Thoracic aorta (tissue), 2 donors: ENCODE measurements at regions not wholly inside any gene's neighbourhood (a gene's known extent, or its start where the extent isn't known, plus 50 kb on each side); places are given as distances from the start of the nearest gene placed in this dataset.

Experiments
- ATAC-seq: fragments of 150-250 bp; one replicate; pipeline ENCODE4 v1.8.0; 2017; ENCODE audit warnings: low read depth; ENCODE audit not compliant: insufficient number of reproducible peaks, low FRiP score
- DNase-seq: peaks from one replicate; pipeline ENCODE4 v3.0.0-alpha.2; 2020; ENCODE audit warnings: low spot score
- H3K27ac ChIP-seq, 2 donors: fragments of 200-600 bp; sonication (generic); 1 replicate in 1 of 2; 2 replicates in 1 of 2; pipeline ENCODE4 v1.5.1; 2016; ENCODE audit warnings: mild to moderate bottlenecking in 2 of 2, moderate library complexity in 2 of 2
- H3K27me3 ChIP-seq: fragments of 200-600 bp; sonication (generic); replicated peaks from 2 replicates; pipeline ENCODE4 v1.6.0; 2016; ENCODE audit warnings: mild to moderate bottlenecking; ENCODE audit not compliant: insufficient read depth
- H3K36me3 ChIP-seq: fragments of 200-600 bp; sonication (generic); one replicate; pipeline ENCODE4 v1.5.1; 2016
- H3K4me1 ChIP-seq, 2 donors: fragments of 200-600 bp; sonication (generic); 1 replicate in 1 of 2; 2 replicates in 1 of 2; pipeline versions ENCODE4 v1.5.1 to v1.6.0; 2016; ENCODE audit warnings: low read depth in 2 of 2, mild to moderate bottlenecking in 1 of 2; ENCODE audit not compliant: control insufficient read depth in 1 of 2
- H3K4me3 ChIP-seq: fragments of 200-600 bp; sonication (generic); 2 replicates; pipeline ENCODE4 v1.5.1; 2016; ENCODE audit warnings: mild to moderate bottlenecking
- H3K9me3 ChIP-seq: fragments of 200-600 bp; sonication (generic); 2 replicates; pipeline ENCODE4 v1.5.1; 2016
- CTCF ChIP-seq: fragments of 200-600 bp; sonication (generic); IDR thresholded peaks from one replicate; pipeline ENCODE4 v1.5.1; 2019; ENCODE audit warnings: antibody characterized with exemption

- Histone ChIP-seq H3K27me3 (no peaks in the 10 kb centered on the region), H3K36me3 (no peaks in the 10 kb centered on the region), H3K27ac (no peak overlapping the region), H3K9me3 (no peaks in the 10 kb centered on the region), H3K4me1 (no peaks in the 10 kb centered on the region), H3K4me3 (no peak overlapping the region)
- DNase-seq = no peak
- no peak for TF ChIP-seq CTCF
- no peak for ATAC-seq
Observed at GRCh38 chr12:82025462-82025861, 266.3 kb upstream of the PPFIA2 start.

- TF ChIP-seq CTCF = no peak
- DNase-seq (no peak), ATAC-seq (no peak)
- H3K4me1 ChIP-seq = no peaks in the 10 kb centered on the region
- no peak overlapping the region for H3K27ac ChIP-seq
- H3K4me3 ChIP-seq = no peak overlapping the region
- no peaks in the 10 kb centered on the region for H3K36me3 ChIP-seq
- no peaks in the 10 kb centered on the region for H3K9me3 ChIP-seq
- no peaks in the 10 kb centered on the region for H3K27me3 ChIP-seq
Observed at GRCh38 chr12:82019533-82019932, 260.4 kb upstream of the PPFIA2 start.

DNA sequence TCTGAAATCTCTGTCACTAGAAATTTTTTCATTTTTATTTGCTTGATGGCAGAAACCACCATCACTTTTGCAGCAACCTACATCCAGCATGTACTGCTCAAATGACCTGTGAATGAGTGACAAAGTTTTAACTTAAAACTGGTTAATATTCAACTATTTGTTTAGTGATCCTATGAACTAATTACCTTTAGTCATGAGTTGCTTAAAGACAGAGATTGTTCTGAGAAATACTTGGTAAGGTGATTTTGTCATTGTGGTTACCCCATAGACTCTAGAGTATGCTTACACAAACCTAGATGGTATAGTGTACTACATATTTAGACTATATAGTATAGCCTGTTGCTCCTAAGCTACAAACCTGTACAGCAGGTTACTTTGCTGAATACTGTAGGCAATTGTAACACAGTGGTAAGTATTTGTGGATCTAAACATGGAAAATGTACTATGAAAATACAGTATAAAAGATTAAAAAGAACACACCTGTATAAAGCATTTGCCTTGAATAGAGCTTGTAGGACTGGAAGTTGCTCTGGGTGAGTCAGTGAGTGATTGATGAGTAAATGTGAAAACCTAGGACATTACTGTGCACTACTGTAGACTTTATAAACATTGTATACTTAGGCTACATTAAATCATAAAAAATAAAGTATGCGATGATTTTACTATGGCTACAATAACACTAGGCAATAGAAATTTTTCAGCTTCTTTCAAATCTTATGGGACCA, 256.6 kb upstream of the PPFIA2 start:
- TF ChIP-seq CTCF = no peak
- Histone ChIP-seq H3K27me3 (no peaks in the 10 kb centered on the region), H3K27ac (no peak overlapping the region), H3K4me3 (no peak overlapping the region), H3K9me3 (no peaks in the 10 kb centered on the region), H3K36me3 (no peaks in the 10 kb centered on the region), H3K4me1 (no peaks in the 10 kb centered on the region)
- DNase-seq (no peak), ATAC-seq (no peak)

- Histone ChIP-seq H3K27me3 (no peaks in the 10 kb centered on the region), H3K9me3 (no peaks in the 10 kb centered on the region), H3K4me1 (no peaks in the 10 kb centered on the region), H3K4me3 (no peak overlapping the region), H3K36me3 (no peaks in the 10 kb centered on the region), H3K27ac (no peak overlapping the region)
- TF ChIP-seq CTCF = no peak
- ATAC-seq = no peak
- DNase-seq = no peak
Observed at GRCh38 chr12:82012176-82012575, 253.0 kb upstream of the PPFIA2 start.

GRCh38 chr12:82009524-82009923, 250.4 kb upstream of the PPFIA2 start:
- H3K36me3 ChIP-seq = no peaks in the 10 kb centered on the region
- DNase-seq = no peak
- no peaks in the 10 kb centered on the region for H3K4me1 ChIP-seq
- H3K9me3 ChIP-seq = no peaks in the 10 kb centered on the region
- H3K27me3 ChIP-seq = no peaks in the 10 kb centered on the region
- H3K27ac ChIP-seq = no peak overlapping the region
- TF ChIP-seq CTCF = no peak
- ATAC-seq = no peak
- no peak overlapping the region for H3K4me3 ChIP-seq
